Suprapubic skin (tissue), 4 donors: ENCODE measurements at regions not wholly inside any gene's neighbourhood (a gene's known extent, or its start where the extent isn't known, plus 50 kb on each side); places are given as distances from the start of the nearest gene placed in this dataset.
"Not testable (repeated sequence)": the region's sequence is repeated elsewhere in the genome, so short reads cannot be mapped to it uniquely, and the experiment has no call there.

ENCODE experiments used
- DNase-seq, 2 donors: peaks; one replicate each; pipeline ENCODE4 v3.0.0-alpha.2; 2019; ENCODE audit warnings: low spot score in 2 of 2
- H3K27ac ChIP-seq: fragments of 200-600 bp; sonication (generic); one replicate; pipeline ENCODE4 v1.5.1; 2019
- H3K27me3 ChIP-seq: fragments of 200-600 bp; sonication (generic); one replicate; pipeline ENCODE4 v1.5.1; 2019
- H3K36me3 ChIP-seq: fragments of 200-600 bp; sonication (generic); one replicate; pipeline ENCODE4 v1.5.1; 2019
- H3K4me1 ChIP-seq: fragments of 200-600 bp; sonication (generic); one replicate; pipeline ENCODE4 v1.5.1; 2019
- H3K4me3 ChIP-seq: fragments of 200-600 bp; sonication (generic); one replicate; pipeline ENCODE4 v1.5.1; 2019; ENCODE audit warnings: mild to moderate bottlenecking
- H3K9me3 ChIP-seq: fragments of 200-600 bp; sonication (generic); one replicate; pipeline ENCODE4 v1.5.1; 2019
- CTCF ChIP-seq, 2 donors: fragments of 200-600 bp in 1 of 2; fragments of 450-650 bp in 1 of 2; sonication (generic) in 1 of 2; IDR thresholded peaks; one replicate each; pipeline ENCODE4 v1.5.1; 2016 to 2019; ENCODE audit warnings: antibody characterized with exemption in 2 of 2, mild to moderate bottlenecking in 1 of 2, moderate library complexity in 1 of 2
- EP300 ChIP-seq: sonication (generic); formaldehyde crosslinking; IDR thresholded peaks from one replicate; pipeline ENCODE4 v1.6.1; 2017; ENCODE audit warnings: antibody characterized with exemption
- POLR2A ChIP-seq, 2 donors: fragments of 450-650 bp; IDR thresholded peaks; one replicate each; pipeline ENCODE4 v1.6.1; 2017; ENCODE audit warnings: antibody characterized with exemption in 2 of 2, mild to moderate bottlenecking in 2 of 2, moderate library complexity in 2 of 2
- POLR2AphosphoS5 ChIP-seq, 3 donors: sonication (generic); formaldehyde crosslinking; IDR thresholded peaks; one replicate each; pipeline ENCODE4 v1.6.1; 2017; ENCODE audit warnings: antibody characterized with exemption in 3 of 3
- WGBS: methylation state at CpG from one replicate; pipeline ENCODE4 v1.1.5; 2018; 5-methylcytosine and 5-hydroxymethylcytosine counted together

GRCh38 chr15:66964111-66964738 lies 101.2 kb upstream of the SMAD3 start:
- no peak overlapping the region for H3K4me3 ChIP-seq
- DNase-seq: no peak
- no peak overlapping the region for H3K27ac ChIP-seq
- no peaks in the 10 kb centered on the region for H3K9me3 ChIP-seq
- 94% methylated on average over 9 of the region's 9 CpGs for WGBS
- H3K4me1 ChIP-seq: no peaks in the 10 kb centered on the region
- H3K36me3 ChIP-seq: no peaks in the 10 kb centered on the region
- no peak for TF ChIP-seq POLR2A (IDR thresholded peaks at IDR 0.05)
- no peaks in the 10 kb centered on the region for H3K27me3 ChIP-seq

GRCh38 chr15:66964791-66965190 lies 100.6 kb upstream of the SMAD3 start:
- WGBS: 94% methylated on average over 9 of the region's 9 CpGs
- DNase-seq: no peak
- no peaks in the 10 kb centered on the region for H3K4me1 ChIP-seq
- H3K27me3 ChIP-seq: no peaks in the 10 kb centered on the region
- H3K4me3 ChIP-seq: no peak overlapping the region
- H3K36me3 ChIP-seq: no peaks in the 10 kb centered on the region
- no peak for TF ChIP-seq POLR2A (IDR thresholded peaks at IDR 0.05)
- no peak for TF ChIP-seq EP300
- no peak for TF ChIP-seq CTCF (IDR thresholded peaks at IDR 0.05)
- no peak for TF ChIP-seq POLR2AphosphoS5 (IDR thresholded peaks at IDR 0.05)
- H3K27ac ChIP-seq: no peak overlapping the region
- no peaks in the 10 kb centered on the region for H3K9me3 ChIP-seq

GRCh38 chr15:66965201-66965900 lies 100.1 kb upstream of the SMAD3 start:
- no peaks in the 10 kb centered on the region for H3K9me3 ChIP-seq
- no peak for DNase-seq
- WGBS: 97% methylated on average over 9 of the region's 10 CpGs
- TF ChIP-seq CTCF (IDR thresholded peaks at IDR 0.05): no peak
- TF ChIP-seq EP300: no peak
- no peak for TF ChIP-seq POLR2AphosphoS5 (IDR thresholded peaks at IDR 0.05)
- no peak for TF ChIP-seq POLR2A (IDR thresholded peaks at IDR 0.05)
- H3K27me3 ChIP-seq: no peaks in the 10 kb centered on the region
- no peaks in the 10 kb centered on the region for H3K36me3 ChIP-seq
- H3K4me3 ChIP-seq: no peak overlapping the region
- no peak overlapping the region for H3K27ac ChIP-seq
- H3K4me1 ChIP-seq: no peaks in the 10 kb centered on the region

- WGBS: 92% methylated on average over 2 of the region's 2 CpGs
- no peaks in the 10 kb centered on the region for H3K27me3 ChIP-seq
- TF ChIP-seq EP300: no peak
- TF ChIP-seq POLR2AphosphoS5 (IDR thresholded peaks at IDR 0.05): no peak
- TF ChIP-seq POLR2A (IDR thresholded peaks at IDR 0.05): no peak
Measured at GRCh38 chr15:66966256-66966655, 99.1 kb upstream of the SMAD3 start.

GRCh38 chr15:66968806-66969596 lies 96.4 kb upstream of the SMAD3 start:
- Histone ChIP-seq H3K9me3 (no peaks in the 10 kb centered on the region), H3K27ac (no peak overlapping the region), H3K4me3 (no peak overlapping the region), H3K4me1 (no peaks in the 10 kb centered on the region), H3K36me3 (no peaks in the 10 kb centered on the region), H3K27me3 (no peaks in the 10 kb centered on the region)
- 84% methylated on average over 10 of the region's 10 CpGs for WGBS
- no peak for DNase-seq
- no peak for TF ChIP-seq CTCF (IDR thresholded peaks at IDR 0.05)
- TF ChIP-seq EP300: no peak
- TF ChIP-seq POLR2AphosphoS5 (IDR thresholded peaks at IDR 0.05): no peak
- no peak for TF ChIP-seq POLR2A (IDR thresholded peaks at IDR 0.05)

More at GRCh38 chr15:66966256-66966655, 99.1 kb upstream of the SMAD3 start:
- Histone ChIP-seq H3K9me3 (no peaks in the 10 kb centered on the region), H3K4me1 (no peaks in the 10 kb centered on the region), H3K4me3 (no peak overlapping the region), H3K36me3 (no peaks in the 10 kb centered on the region), H3K27ac (no peak overlapping the region)
- no peak for DNase-seq

GRCh38 chr15:66974131-66974530 lies 91.3 kb upstream of the SMAD3 start:
- 93% methylated on average over 10 of the region's 10 CpGs for WGBS
- not testable (repeated sequence) for H3K9me3 ChIP-seq, H3K4me3 ChIP-seq, H3K4me1 ChIP-seq, DNase-seq, H3K27me3 ChIP-seq, H3K27ac ChIP-seq, H3K36me3 ChIP-seq

- DNase-seq, H3K27me3 ChIP-seq, H3K4me3 ChIP-seq, H3K27ac ChIP-seq, H3K36me3 ChIP-seq, H3K9me3 ChIP-seq, H3K4me1 ChIP-seq: not testable (repeated sequence)
- WGBS: 92% methylated on average over 18 of the region's 18 CpGs
Measured at GRCh38 chr15:66976106-66976640, 89.2 kb upstream of the SMAD3 start.

- H3K4me1 ChIP-seq, H3K9me3 ChIP-seq, H3K4me3 ChIP-seq, H3K27ac ChIP-seq, H3K36me3 ChIP-seq, DNase-seq, H3K27me3 ChIP-seq: not testable (repeated sequence)
- 69% methylated on average over 3 of the region's 3 CpGs for WGBS
Measured at GRCh38 chr15:66980326-66980725, 85.1 kb upstream of the SMAD3 start.
